GM18867 (cell line): ENCODE measurements at regions not wholly inside any gene's neighbourhood (a gene's known extent, or its start where the extent isn't known, plus 50 kb on each side); places are given as distances from the start of the nearest gene placed in this dataset.

ENCODE experiments used
- ATAC-seq: cut with Tn5 transposase; IDR thresholded peaks from one replicate; pipeline ENCODE4 v1.9.1; 2021; ENCODE audit warnings: mild to moderate bottlenecking, moderate library complexity; ENCODE audit not compliant: unreplicated experiment

DNA sequence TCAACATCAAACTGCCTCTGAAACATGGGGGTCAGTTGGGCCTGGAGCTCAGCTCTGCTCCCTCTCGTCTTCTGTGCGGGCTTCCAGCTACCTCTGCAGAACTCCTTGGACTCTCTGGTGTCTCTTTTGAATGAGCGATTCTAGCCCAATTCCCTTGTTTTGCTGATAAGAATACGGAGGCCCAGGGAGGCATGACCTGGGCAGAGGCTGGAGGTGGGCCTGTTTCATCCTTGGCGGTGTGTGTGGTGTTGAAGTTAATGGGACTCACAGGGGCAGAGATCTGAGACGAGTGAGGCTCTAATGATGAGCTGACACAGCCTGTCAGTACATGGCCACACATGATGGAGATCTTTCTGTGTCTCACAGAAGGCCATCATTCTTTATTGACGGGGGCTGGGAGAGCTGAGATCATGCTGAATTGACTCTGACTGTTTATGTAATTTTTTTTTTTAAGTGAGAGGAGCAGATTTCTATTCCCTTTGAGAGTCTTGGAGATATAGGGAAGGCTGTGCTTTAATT is 134.5 kb downstream of the URB2 start:
- ATAC-seq, result no peak

- ATAC-seq, result no peak
These were observed 136.8 kb downstream of the URB2 start for GRCh38 chr1:229762891-229763290.

GRCh38 chr1:229768232-229768631 is 142.2 kb downstream of the URB2 start:
- no peak for ATAC-seq

GRCh38 chr1:229769006-229769405 is 143.0 kb downstream of the URB2 start:
- ATAC-seq, result no peak

GRCh38 chr1:229769809-229770208 is 143.8 kb downstream of the URB2 start:
- ATAC-seq, result no peak

DNA sequence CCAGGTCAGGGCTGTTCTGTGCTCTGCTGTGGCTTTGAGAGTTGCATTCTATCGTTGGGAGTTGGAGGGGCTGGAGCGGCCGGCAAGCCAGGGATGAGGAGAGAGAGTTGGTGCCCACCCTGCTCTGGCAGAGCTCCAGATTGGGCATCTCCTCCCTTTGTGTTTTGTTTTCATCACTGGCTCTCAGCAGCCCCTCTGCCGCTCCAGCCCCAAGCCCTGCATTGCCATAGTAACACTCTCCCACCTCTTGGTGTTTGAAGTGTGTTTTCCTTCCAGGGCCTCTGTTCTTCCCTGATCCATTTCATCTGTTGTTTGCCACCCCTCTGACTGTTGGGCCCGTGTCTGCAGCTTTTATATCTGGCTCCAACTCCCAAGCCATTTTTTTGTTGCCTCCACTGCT is 152.7 kb downstream of the URB2 start:
- ATAC-seq, result no peak

DNA sequence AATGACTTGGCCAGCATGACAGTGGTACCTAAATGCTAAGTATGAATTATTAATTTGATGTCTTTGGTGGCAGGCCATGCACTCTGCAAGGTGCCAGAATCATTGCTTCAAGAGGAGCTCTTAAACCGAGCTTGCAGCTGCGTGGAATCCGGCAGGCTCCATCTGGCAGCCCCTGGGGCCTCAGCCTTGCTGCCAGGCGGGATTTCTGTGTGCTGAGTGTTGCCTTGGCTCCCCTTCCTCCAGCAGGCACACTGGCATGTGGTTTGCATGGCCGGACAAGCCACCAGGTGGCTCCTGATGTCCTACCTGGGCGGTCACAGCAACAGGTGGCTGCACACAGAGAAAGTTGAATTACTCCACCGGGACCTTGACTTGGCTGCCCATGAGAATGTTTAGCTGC is 155.4 kb downstream of the URB2 start:
- ATAC-seq, result no peak

DNA sequence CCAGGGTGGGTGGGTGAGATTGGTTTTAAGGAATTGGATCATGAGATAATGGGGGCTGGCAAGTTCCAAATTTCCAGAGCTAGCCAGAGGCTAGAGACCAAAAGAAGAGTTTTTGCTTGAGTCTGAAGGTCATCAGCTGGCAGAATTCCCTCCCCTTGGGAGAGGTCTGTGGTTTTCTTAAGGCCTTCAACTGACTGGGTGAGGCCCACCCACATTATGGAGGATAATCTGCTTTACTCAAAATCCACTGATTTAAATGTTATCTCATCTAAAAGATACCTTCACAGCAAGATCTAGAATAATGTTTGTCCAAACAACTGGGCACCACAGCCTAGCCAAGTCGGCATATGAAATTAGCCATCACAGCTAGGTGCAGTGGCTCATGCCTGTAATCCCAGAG is 156.4 kb downstream of the URB2 start:
- ATAC-seq, result no peak

GRCh38 chr1:229784834-229785233 is 158.8 kb downstream of the URB2 start:
- ATAC-seq, result no peak

- ATAC-seq, result no peak
These were observed 161.0 kb downstream of the URB2 start for GRCh38 chr1:229786974-229787610.

GRCh38 chr1:229788004-229788403 is 162.0 kb downstream of the URB2 start:
- no peak for ATAC-seq

GRCh38 chr1:229792012-229792975 is 166.2 kb downstream of the URB2 start:
- no peak for ATAC-seq

DNA sequence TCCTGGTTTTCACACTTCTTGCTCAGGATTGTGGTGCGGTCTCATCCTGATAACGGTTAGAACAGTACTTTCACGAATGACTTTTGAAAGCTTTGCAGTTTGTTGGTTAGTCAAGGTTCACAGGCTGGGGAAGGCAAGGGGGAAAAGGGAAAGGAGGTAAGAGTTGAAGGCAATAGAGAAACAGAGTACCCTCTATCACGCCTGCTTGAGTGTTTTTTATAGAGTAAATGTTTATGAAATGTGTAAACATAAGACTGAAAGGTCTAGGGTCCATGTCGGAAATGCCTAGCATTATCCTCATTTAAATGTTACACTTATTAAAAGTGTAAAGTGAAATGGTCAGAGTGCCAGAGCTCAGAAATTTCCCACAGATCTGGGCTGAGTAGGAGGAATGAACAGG is 167.4 kb downstream of the URB2 start:
- no peak for ATAC-seq

GRCh38 chr1:229798558-229798957 is 172.5 kb downstream of the URB2 start:
- ATAC-seq, result no peak

DNA sequence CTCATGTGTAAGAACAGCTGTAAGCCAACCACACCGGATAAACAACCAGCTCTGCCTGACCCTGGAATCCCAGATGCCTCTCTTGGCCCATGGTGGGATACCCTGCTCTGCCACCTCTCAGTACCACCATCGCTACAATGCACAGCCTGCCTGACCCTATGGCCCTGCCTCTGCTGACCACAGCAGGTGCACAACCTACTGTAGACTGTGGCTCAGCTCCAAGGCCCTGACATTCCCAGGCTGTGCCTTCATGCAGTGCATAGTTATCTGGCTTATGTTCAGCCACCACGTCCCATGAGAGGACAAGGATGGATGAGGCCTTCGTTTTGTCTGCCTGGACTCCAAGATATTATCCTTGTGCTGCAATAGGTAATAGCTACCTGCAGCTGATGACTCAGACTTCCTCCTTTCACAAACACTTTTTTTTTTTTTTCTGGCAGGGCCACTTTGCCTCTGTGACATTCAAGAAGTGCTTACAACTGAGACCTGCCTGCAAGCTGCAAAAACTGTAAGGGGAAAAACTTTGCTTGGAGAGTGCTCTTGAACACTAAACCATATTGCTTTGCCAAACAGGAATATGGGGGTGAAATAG is 177.7 kb downstream of the URB2 start:
- no peak for ATAC-seq

GRCh38 chr1:229808272-229808671 is 182.2 kb downstream of the URB2 start:
- no peak for ATAC-seq

DNA sequence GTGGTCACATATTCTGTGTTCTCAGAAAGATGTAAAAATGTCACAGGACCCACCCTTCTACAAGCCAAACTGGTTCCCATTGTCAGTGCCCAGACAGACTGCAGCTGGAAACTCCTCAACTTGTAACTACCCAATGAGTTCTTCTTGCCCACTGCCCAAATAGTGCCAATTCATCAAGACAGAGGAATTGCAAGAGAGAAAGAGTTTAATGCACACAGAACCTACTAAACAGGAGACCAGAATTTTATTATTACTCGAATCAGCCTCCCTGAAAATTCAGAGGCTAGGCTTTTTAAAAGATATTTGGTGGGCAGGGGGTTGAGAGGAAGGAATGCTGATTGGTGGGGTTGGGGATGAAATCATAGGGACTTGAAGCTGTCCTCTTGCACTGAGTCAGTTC is 184.1 kb downstream of the URB2 start:
- ATAC-seq, result no peak

DNA sequence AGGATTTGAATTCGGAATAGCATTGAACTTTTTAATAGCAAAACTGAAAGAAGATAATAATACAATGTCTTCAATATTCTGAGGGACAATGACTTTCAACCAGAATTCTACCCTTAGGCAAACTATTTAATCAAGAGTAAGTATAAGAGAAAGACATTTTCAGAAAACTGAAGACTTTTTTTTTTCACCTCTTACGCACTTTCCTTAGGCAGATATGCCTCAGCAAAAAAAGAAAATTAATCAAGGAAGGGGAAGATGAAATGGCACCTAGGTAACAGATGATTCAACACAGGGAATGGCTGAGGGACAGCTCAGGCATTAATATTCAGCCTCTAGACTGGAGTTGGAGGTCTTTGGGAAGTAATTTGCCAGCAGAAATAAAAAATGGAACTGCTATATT is 184.9 kb downstream of the URB2 start:
- ATAC-seq, result no peak

DNA sequence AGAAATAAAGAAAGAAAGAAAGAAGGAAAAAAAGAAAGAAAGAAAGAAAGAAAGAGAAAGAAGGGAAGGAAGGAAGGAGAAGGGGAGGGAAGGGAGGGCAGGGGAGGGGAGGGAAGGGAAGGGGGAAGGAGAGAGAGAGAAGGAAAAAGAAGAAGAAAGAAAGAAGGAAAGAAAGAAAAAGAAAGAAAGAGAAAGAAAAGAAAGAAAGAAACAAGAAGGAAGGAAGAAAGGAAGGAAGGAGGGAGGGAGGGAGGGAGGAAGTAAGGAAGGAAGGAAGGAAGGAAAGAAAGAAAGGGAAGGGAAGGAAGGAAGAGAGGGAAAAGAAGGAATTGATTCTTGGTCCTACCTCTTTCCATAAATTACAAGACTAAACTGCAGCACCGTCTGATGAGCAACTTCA is 186.1 kb downstream of the URB2 start:
- ATAC-seq, result no peak

GRCh38 chr1:229812693-229813092 is 186.6 kb downstream of the URB2 start:
- ATAC-seq, result no peak

GRCh38 chr1:229815076-229815475 is 189.0 kb downstream of the URB2 start:
- ATAC-seq, result no peak

DNA sequence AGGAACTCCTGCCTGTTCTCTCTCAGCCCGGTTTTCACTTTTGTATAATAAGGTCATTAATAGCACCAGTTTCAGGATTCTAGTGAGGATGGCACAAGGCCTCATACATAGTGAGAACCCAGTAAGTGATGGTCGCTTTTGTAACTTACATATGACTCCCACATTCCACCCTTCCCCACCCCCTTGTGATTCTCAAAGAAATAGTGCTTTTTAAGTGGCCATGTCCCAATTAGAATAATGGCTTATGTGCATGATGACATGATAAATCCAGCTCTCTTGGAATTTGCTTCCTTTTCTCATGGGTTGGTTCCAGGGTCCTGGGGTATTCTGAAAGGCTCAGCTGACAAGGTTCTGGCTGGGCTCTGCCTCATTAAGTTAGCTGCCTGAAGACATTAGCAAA is 189.9 kb downstream of the URB2 start:
- ATAC-seq, result no peak
